Neutrophil (primary cell): ENCODE measurements at regions not wholly inside any gene's neighbourhood (a gene's known extent, or its start where the extent isn't known, plus 50 kb on each side); places are given as distances from the start of the nearest gene placed in this dataset.

Experiments
- H3K27ac ChIP-seq: fragments of 200-600 bp; sonication (generic); 2 replicates; pipeline ENCODE4 v1.5.1; 2016; ENCODE audit warnings: mild to moderate bottlenecking, moderate library complexity
- H3K27me3 ChIP-seq: fragments of 200-600 bp; sonication (generic); 2 replicates; pipeline ENCODE4 v1.6.0; 2016; ENCODE audit warnings: mild to moderate bottlenecking
- H3K36me3 ChIP-seq: fragments of 200-600 bp; sonication (generic); 2 replicates; pipeline ENCODE4 v1.5.1; 2017
- H3K4me1 ChIP-seq, 2 experiments: fragments of 200-600 bp in 1 of 2; sonication (generic) in 1 of 2; 1 replicate in 1 of 2; 2 replicates in 1 of 2; pipeline versions ENCODE4 v1.5.1 to v1.6.1; 2013 to 2016; ENCODE audit warnings: low read depth in 1 of 2, low read length in 1 of 2, mild to moderate bottlenecking in 1 of 2, moderate library complexity in 1 of 2; ENCODE audit not compliant: control insufficient read depth in 1 of 2, insufficient read depth in 1 of 2
- H3K4me3 ChIP-seq, 2 experiments: fragments of 200-600 bp in 1 of 2; sonication (generic) in 1 of 2; 1 replicate in 1 of 2; 2 replicates in 1 of 2; pipeline ENCODE4 v1.5.1; 2013 to 2016; ENCODE audit warnings: low read depth in 1 of 2, low read length in 1 of 2, mild to moderate bottlenecking in 1 of 2, moderate library complexity in 1 of 2
- H3K9me3 ChIP-seq: fragments of 200-600 bp; sonication (generic); 2 replicates; pipeline ENCODE4 v1.5.1; 2016
- TF ChIP-seq, protein P1 (sequence below): fragments of 200-600 bp; sonication (generic); IDR thresholded peaks from 2 replicates; pipeline ENCODE4 v1.5.1; 2016; ENCODE audit warnings: antibody characterized with exemption

DNA sequence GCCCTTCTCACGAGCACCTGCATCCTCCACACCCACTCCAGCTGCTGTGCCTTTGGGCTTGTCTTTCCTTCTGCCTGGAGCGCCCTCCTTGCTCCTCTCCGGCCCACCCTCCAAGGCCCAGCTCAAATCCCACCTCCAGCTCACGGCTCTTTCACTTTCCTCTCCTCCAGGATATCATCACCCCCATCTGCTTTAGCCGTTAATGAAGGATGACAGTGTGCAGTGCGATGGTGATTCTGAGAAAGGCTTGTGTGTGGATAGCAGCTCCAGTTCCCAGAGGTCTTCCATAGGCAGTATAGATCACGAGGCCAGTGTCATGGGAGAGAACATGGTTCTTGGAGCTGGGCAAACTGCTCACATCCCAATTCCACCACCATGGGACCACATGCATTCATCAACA is 237.4 kb downstream of the TLE3 start:
- Histone ChIP-seq H3K4me1 (no peaks in the 10 kb centered on the region), H3K9me3 (no peaks in the 10 kb centered on the region), H3K36me3 (no peaks in the 10 kb centered on the region), H3K27me3 (peaks cover under 1% of the 10 kb centered on the region), H3K27ac (no peak overlapping the region), H3K4me3 (no peak overlapping the region)
- TF ChIP-seq, protein P1, sequence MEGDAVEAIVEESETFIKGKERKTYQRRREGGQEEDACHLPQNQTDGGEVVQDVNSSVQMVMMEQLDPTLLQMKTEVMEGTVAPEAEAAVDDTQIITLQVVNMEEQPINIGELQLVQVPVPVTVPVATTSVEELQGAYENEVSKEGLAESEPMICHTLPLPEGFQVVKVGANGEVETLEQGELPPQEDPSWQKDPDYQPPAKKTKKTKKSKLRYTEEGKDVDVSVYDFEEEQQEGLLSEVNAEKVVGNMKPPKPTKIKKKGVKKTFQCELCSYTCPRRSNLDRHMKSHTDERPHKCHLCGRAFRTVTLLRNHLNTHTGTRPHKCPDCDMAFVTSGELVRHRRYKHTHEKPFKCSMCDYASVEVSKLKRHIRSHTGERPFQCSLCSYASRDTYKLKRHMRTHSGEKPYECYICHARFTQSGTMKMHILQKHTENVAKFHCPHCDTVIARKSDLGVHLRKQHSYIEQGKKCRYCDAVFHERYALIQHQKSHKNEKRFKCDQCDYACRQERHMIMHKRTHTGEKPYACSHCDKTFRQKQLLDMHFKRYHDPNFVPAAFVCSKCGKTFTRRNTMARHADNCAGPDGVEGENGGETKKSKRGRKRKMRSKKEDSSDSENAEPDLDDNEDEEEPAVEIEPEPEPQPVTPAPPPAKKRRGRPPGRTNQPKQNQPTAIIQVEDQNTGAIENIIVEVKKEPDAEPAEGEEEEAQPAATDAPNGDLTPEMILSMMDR: no peak

DNA sequence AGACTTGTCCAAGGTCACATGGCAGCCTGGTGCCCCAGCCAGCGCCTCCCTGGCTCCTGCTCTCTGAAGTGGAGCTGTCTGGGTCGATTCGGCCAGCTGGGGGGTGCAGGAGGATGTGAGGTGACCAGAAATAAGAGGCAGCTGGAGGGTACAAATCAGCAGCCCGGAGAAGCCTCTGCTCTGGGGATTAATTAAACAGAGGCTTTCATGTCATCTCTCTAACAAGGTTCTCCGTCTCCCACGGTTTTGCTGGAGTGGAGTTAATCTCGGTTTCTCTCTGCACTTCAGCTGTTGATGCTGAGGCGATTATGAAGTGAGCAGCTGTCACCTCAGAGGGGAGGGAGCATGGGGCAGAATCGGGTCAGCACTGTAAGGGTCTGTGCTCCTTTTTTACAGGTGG is 236.8 kb downstream of the TLE3 start:
- H3K4me3 ChIP-seq: no peak overlapping the region
- no peaks in the 10 kb centered on the region for H3K9me3 ChIP-seq
- no peaks in the 10 kb centered on the region for H3K27me3 ChIP-seq
- TF ChIP-seq, protein P1: no peak
- no peak overlapping the region for H3K27ac ChIP-seq
- H3K4me1 ChIP-seq: no peaks in the 10 kb centered on the region
- H3K36me3 ChIP-seq: no peaks in the 10 kb centered on the region

DNA sequence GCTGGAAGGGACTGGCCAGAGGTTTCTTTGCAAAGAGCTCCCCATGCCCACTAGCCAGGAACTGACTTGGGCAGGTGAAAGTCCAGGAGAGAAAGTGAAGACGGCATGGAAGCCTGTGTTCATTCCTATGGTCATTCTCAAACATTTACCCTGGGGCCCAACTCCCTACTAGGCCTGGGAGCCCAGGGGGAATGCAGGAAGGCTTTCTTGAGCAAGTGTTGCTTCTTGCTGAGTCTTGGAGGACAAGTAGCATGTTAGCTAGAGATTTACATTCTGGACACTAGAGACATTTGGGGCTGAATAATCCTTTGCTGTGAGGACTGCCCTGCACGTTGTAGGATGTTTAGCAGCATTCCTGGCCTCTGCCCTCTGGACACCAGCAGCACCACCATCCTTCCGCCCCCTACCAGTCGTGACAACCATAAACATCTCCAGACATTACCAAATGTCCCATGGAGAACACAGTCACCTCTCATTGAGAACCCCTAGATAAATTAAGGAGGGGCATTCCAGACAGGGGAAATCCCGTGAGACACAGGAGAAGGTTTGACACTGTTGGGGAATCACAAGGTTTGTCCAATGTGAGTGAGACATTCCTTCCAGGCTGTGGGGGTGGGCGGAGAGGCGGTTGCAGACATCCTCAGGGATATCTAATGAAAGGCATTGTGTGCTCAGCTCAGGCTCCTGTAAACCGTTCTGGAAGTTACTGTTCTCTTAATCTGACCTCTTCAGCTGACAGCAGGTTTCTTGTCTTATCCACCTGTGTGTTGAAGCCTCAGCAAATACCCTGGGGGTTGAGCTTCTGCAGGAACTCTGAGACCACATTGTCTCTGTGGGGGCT is 236.2 kb downstream of the TLE3 start:
- Histone ChIP-seq H3K27ac (no peak overlapping the region), H3K4me3 (no peak overlapping the region), H3K9me3 (no peaks in the 10 kb centered on the region), H3K27me3 (no peaks in the 10 kb centered on the region), H3K36me3 (no peaks in the 10 kb centered on the region), H3K4me1 (no peaks in the 10 kb centered on the region)
- TF ChIP-seq, protein P1: no peak

DNA sequence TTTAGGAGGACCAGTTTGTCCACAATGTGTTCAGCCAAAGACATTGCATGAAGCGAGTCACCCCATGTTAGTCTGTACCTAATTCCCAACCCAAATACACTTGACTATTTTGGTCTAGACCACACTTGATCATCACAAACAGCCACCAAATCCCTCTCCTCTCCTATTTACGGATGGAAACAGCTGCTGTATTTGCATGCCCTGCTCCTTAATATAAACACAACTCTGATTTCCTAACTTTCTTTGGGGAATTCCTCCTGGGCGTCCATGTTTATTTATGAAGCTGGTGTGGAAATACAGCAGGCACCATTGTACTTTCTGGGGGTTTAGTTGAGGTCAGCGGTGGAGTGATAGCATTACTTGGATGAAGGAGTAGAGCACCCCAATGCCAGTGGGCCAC is 235.2 kb downstream of the TLE3 start:
- TF ChIP-seq, protein P1: no peak
- no peak overlapping the region for H3K27ac ChIP-seq
- H3K4me3 ChIP-seq: no peak overlapping the region
- no peaks in the 10 kb centered on the region for H3K4me1 ChIP-seq
- H3K36me3 ChIP-seq: no peaks in the 10 kb centered on the region
- H3K9me3 ChIP-seq: no peaks in the 10 kb centered on the region
- H3K27me3 ChIP-seq: no peaks in the 10 kb centered on the region

DNA sequence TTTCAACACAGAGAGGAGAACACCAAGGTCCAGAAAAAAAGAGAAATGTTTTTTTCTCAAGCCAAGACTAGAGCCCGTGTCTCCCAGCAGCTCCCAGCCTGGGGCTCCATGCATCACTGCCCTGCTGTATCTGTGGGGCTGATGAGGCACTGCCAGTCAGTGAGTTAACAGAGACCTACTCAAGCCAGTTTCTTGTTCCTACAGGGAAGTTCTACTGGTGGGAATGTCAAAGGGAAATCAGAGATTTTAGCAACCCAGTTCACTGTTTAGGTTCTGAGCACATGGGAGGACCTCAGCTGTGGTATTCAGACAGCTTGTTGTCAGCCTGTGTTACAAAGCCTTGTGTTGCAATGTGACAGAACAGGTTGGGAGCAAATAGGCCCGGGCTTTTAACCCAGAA is 234.3 kb downstream of the TLE3 start:
- H3K27ac ChIP-seq: no peak overlapping the region
- no peaks in the 10 kb centered on the region for H3K9me3 ChIP-seq
- H3K4me1 ChIP-seq: no peaks in the 10 kb centered on the region
- H3K4me3 ChIP-seq: no peak overlapping the region
- no peaks in the 10 kb centered on the region for H3K36me3 ChIP-seq
- TF ChIP-seq, protein P1: no peak
- no peaks in the 10 kb centered on the region for H3K27me3 ChIP-seq
